GM18861 (cell line): ENCODE measurements at regions not wholly inside any gene's neighbourhood (a gene's known extent, or its start where the extent isn't known, plus 50 kb on each side); places are given as distances from the start of the nearest gene placed in this dataset.
"Not testable (repeated sequence)": the region's sequence is repeated elsewhere in the genome, so short reads cannot be mapped to it uniquely, and the experiment has no call there.

Source experiments
- ATAC-seq: cut with Tn5 transposase; IDR thresholded peaks from one replicate; pipeline ENCODE4 v1.9.1; 2021; ENCODE audit not compliant: unreplicated experiment

DNA sequence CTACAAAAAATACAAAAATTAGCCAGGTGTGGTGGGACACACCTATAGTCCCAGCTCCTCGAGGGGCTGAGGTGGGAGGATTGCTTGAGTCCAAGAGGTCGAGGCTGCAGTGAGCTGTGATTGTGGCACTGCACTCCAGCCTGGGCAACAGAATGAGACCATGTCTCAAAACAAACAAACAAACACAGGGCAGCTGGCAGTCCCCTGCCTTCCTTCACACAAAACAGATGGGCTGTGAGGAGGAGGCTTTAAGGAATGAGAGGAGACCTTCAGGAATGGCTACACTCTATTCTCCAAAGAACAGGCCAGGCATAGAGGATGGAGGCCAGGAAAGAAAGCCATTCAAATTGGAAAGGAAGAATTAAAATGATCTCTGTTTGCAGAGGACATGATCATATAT is 65.6 kb upstream of the MAML3 start:
- ATAC-seq, result no peak

DNA sequence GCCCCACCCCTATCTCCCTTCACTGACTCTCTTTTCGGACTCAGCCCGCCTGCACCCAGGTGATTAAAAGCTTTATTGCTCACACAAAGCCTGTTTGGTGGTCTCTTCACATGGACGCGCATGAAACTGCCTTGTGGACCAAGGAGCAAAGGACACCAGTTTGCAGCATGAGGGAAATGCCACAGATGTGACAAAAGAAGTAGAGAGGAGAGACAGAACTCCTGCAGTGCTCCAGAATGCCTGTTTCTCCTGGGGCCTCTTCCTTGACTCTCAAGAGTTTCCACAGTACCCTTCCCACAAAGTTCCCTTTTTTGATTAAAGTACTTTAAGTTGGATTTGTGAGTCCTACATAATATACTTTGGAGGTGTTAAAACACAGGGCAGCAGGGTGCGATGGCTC is 65.1 kb upstream of the MAML3 start:
- not testable (repeated sequence) for ATAC-seq

DNA sequence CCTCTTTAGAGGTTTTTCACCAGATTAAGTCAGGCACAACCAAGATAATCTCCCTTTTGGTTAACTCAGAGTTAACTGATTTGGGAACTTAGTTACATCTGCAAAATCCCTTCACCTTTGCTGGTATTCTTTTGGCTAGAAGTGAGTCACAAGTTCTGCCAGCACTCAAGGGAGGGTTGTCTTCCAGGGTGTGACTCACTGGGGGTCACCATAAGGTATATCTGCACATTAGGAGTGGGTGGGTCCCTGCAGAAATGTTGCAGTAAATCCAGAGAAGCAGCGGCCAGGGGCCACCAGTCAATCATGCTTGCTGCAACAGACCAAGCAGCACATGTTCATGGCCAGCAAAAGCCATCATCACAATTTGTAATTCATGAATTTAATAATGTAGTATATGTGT is 59.8 kb upstream of the MAML3 start:
- ATAC-seq, result no peak

DNA sequence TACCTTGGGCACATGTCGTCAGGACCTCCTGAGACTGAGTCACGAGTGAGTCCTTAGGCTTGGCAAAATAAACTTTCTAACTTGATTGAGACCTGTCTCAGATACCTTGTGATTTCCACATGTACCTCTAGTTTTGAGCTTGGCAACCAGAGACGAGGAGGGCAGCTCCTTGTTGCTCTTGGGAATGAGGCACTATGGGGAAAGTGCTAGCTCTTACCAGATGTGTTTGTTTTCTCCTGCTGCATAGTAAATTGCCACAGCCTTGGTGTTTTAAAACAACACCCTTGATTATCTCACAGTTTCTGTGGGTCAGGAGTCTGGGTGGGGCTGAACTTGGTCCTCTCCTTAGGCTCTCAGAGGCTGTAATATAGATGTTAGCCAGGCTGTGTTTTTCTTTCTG is 59.1 kb upstream of the MAML3 start:
- no peak for ATAC-seq

DNA sequence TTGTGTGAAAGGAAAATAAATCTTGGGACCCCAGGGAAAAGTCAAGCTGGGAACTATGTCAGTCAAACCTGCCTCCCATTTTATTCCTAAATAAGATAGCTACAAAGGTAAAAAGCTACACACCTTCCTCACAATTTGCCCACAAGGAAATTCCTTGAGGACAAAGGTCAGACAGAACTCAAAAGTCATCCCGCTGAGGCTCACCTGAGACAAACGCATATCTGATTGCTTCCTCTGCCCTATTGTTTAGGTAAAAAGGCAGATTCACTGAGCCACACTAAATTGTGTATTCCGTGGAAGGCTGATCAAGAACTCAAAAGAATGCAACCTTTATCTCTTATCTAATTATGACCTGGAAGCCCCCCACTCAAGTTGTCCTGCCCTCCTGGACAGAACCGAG is 58.7 kb upstream of the MAML3 start:
- no peak for ATAC-seq

DNA sequence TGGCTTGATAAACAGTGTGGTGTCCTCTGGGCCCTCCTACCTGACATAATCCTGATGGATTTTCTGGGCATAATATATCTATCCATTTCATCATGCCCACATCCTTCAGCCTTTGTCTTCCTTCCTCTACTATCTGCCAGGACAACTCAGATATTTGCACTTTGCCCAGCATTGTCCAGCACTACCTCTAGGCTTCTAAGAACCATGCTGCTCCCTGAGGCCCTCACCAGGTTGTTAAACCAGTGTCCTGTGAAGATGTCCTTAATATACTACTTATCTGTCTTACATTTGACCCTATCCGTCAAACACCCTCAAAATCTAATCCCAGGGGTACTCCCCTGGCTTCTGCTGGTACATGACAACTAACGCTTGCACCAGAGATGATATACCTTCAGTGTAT is 58.2 kb upstream of the MAML3 start:
- ATAC-seq, result no peak

DNA sequence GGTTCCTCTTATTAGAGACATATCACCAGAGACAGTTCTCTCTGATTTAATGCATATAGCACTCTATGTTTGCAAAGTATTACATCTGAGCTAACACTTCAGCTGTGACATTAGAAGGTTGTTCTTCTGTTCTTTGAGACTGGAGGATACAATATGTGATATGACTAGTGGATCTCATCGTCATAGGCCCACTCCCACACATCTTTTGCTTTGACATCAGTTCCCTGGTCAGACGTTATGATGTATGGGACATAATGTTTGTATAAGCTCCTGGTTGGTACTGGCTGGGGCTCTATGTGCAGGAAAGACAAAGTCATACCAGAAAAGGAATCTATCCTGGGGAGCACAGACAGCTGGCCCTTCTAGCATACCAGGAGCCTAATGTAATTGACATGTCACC is 57.7 kb upstream of the MAML3 start:
- no peak for ATAC-seq

DNA sequence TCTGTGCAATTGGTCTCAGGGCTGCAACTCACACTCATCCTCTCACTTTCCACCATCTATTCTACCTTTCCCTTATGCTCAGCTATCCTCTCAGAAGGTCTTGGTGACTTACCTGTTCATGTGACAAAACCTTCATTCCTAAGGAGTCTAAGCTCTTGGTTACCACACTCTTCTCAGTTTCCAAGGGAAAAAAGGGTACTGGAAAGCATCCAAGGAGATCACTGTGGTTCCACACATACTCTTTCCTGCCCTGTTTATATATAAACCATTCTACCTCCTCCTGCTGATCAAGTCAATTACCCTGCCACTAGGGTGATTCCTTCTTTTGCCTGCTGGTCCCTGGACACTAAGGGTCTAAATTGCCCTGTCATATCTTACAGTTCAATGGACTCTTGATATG is 57.2 kb upstream of the MAML3 start:
- ATAC-seq, result no peak

DNA sequence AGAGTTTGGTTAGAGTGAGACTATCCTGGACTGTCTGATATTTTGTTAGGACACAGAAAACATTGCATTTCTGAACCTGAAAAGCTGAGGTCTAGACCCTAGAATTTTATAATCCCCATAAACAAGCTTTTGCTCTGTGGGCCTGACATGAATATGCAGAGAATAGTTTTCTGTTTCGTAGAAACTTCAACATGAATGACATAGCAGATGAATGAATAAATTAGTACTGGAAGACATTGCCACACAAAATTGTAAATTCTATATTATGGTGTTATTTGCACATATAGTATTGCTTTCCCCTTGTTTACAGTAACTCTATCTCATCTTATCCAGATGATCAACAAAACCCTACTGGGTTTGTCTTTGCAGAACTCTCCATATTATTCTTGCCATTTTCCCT is 54.9 kb upstream of the MAML3 start:
- no peak for ATAC-seq
